Medulla oblongata (tissue), 1 donor: ENCODE measurements at regions not wholly inside any gene's neighbourhood (a gene's known extent, or its start where the extent isn't known, plus 50 kb on each side); places are given as distances from the start of the nearest gene placed in this dataset.
"Not testable (repeated sequence)": the region's sequence is repeated elsewhere in the genome, so short reads cannot be mapped to it uniquely, and the experiment has no call there.

Experiments
- DNase-seq: peaks from one replicate; pipeline ENCODE4 v3.0.0-alpha.2; 2015; ENCODE audit errors: extremely low spot score

DNA sequence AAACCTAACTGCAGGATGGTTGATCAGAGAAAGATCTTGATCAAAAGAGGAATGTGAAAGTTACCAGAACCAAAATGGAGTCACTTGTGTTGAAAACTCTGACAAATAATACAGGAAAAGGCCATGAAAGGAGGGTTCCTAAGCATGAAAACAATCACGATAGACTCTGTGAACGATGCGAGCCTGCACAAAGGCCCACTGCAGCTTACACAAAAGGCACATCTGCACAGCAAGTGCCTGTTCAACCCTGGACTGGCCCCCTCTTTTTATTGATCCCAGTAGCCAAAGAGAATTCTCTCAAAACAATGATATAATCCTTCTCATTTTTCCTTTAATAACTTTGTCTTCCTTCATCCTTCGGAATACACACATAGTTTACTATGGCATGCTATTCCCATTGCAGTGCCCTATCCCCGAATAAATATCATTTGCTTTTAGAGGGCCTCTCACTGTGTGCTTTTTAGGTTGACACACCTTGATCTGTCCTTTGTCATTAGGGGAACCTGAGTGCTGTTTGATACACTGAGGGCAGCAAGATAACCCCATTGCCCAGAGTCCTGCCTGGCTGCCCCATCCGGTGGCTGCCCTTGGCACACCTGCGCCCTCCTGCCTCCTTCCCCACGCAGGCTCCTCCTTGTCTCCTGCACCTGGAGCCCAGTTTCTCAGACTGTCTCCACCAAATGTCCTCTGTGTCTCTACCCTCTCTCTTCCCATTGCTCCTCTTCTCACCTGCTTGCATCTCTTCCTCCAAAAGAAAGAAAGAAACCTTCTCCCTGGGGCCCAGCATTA lies 98.3 kb upstream of the FRMD1 start:
- no peak for DNase-seq

DNA sequence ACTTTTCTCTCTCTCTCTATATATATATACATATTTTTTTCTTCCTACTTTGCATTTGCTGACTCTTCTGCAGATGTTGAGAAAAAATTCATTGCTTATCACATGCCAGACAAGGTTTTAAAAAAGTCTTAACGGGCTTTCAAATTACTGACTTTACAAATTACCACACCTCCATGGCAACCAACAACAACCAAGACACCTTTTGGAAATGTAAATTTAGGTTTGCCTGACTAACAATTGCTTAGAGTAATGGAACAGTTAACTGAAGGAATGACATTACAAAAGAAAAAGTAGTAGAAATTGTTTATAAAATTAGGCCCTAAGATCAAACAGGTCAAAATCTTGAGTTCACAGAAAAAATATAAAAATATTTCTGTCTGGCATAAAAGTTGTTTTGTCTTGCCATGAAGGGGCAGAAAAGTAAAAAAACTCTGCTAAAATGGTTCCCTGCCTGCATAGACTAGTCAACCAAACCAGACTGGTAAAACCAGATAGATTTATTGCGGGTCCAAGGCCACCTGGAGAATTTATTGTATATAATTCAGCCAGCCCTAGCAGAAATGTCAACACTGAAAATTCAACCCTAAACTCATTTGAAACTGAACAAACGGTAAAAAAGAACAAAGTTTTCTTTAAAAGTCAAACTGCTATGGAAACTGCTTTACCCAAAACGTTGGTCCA lies 92.8 kb upstream of the FRMD1 start:
- no peak for DNase-seq

DNA sequence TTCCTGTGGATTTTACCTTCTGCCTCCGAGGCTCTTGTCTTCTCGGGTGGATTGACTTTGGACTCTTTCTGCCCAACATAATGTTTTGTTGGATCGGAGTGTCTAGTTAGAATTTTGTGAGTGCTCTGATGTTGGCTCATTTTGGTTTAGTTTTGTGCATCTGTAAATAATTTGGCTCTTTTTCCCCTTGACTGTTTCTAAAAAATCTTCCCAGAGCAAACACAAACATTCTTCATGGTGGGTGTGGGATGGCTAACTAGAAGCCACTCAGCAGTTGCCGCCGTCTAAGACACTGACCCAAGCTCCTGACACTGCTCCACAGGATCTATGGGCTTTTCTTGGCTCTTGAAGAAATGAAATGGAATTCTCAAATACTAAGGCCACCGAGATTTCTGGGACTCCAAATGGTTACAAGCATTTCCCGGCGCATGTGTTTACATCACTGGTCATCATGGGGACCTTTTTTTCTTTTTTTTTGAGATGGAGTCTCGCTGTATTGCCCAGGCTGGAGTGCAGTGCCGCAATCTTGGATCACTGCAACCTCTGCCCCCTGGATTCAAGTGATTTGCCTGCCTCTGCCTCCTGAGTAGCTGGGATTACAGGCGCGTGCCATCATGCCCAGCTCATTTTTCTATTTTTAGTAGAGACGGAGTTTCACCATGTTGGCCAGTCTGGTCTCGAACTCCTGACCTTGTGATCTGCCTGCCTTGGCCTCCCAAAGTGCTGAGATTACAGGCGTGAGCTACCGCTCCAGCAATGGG lies 92.0 kb upstream of the FRMD1 start:
- DNase-seq: no peak

DNA sequence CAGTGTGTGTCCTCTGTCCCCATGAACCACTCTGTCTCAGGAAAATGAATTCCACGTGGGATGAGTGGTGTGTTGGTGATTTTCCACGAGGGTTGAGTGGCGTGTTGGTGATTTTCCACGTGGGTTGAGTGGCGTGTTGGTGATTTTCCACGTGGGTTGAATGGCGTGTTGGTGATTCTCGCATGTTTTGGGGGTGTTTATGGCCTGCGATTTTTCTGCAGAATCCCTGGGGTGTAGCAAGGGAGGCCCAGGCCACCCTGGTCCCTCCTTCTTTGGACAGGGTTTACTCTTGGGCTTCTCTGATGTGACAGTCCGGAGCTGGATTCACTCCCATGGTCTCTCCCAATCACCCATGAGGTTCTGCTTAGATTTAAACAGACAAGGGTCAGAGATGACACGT lies 90.6 kb upstream of the FRMD1 start:
- no peak for DNase-seq

DNA sequence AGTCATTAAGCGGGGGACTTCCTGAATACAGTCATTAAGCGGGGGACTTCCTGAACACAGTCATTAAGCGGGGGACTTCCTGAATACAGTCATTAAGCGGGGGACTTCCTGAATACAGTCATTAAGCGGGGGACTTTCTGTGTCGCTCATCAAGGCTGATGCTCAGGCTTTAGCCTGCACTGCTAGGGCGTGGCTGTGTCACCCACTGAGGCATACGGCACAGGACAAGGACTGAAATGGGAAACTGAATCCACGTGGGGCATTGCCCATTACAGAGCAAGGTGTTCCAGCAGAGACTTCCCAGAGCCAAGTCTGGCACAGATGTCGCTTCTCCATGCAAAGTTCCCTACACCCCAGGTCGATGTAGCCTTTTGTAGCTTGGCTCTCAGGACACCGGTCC lies 89.9 kb upstream of the FRMD1 start:
- DNase-seq: not testable (repeated sequence)

DNA sequence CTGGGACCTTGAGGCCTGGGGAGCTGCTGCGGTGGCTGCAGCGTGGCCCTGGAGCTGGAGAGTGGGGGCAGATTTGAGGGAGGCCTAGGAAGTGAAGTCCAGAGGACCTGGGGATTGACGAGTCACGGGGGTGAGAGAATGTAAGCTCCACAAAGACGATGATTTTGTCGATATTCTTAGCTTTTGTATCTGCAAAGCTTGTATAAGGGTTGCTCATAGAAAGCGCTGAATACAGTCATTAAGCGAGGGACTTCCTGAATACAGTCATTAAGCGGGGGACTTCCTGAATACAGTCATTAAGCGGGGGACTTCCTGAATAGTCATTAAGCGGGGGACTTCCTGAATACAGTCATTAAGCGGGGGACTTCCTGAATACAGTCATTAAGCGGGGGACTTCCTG lies 89.3 kb upstream of the FRMD1 start:
- not testable (repeated sequence) for DNase-seq

DNA sequence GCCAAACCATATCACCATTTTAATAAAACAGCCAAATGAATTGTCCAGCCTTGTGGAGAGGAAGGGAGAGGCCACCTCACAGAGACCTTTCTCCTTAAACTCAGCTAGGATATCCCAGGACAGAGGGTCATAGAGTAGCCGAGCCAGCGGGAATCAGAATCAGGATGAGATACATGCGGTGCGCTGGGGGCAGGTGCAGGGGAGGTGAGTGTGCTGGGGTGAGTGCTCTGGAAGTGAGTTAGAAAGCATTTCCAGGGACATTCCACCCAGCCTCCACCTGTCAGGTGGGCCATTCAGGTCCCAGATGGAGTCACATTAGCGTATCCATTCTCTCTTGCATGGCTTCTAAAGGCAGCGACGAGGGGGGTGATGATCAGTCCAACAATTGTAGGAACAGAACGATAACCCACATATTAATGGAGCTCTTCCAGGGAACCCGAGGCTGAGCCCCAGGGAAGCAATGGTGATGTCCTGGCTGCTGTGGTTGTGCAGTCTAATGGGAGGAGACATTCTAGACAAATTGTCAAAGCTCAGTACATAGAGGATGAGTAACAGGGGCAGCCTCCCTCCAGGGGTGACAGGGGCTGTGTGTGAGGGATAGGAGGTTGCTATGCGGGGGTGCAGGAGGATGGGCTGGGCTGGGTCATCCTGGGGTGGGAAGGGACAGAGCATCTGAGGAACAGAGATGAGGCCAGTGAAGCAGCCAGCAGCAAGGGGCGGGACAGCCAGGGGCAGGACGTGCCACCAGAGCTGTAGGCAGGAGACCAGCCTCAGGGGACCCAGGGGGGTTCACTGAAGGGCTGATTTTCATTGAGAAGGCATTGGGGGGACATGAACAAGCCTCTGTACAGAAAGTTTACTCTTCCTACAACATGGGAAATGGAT lies 88.7 kb upstream of the FRMD1 start:
- no peak for DNase-seq

DNA sequence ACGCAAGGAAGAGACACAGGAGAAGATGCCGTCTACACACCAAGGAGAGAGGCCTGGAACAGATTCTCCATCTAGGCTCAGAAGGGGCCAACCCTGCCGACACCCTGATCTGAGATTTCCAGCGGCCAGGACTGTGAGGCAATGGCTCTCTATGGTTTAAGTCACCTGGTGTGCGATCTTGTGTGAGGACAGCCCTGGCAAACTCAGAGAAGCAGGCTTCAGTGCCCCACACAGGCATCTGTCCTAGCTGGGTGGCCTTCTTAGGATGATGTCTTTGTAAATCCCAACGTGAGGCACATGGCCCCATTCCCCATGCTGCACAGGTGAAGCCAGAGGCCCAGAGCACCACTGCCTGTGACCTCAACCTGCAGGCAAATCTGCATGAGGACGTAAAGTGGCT lies 87.6 kb upstream of the FRMD1 start:
- DNase-seq: no peak

DNA sequence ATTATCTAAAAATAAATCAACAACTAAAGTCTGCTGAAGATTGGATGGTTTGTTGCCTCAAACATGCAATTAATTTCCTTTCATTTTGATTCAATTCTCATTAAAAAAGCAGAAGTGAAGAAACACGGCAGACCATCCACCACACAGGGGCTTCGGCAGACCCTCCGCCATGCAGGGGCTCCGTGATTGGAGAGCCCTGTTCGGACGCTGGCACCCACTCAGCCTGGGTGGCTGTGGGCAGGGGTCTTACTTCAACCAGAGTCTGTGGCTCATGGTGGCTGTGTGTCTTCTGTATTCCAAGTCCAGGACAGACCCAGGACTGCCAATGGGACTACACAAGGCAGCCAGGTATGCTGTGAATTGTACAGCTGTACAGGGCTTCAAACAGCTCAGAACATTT lies 86.9 kb upstream of the FRMD1 start:
- DNase-seq: no peak

DNA sequence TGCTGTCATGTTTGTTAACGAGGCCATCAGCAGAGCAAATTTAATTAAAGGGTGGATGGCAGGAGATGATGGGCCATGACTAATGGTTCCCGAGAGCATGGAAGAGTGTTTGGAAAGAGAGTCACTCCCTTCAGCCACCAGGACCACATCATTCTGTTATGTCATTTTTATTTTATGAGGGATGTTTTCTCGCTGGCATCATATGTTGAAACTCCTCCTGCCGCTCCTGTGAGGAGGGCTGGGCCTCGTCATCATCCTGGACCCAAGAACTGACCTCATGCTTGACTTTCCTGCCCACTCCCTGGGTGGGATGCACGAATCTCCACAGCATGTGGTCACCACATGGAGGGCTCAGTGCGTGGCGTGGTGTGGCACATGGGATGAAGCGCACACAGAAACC lies 86.4 kb upstream of the FRMD1 start:
- DNase-seq: no peak

DNA sequence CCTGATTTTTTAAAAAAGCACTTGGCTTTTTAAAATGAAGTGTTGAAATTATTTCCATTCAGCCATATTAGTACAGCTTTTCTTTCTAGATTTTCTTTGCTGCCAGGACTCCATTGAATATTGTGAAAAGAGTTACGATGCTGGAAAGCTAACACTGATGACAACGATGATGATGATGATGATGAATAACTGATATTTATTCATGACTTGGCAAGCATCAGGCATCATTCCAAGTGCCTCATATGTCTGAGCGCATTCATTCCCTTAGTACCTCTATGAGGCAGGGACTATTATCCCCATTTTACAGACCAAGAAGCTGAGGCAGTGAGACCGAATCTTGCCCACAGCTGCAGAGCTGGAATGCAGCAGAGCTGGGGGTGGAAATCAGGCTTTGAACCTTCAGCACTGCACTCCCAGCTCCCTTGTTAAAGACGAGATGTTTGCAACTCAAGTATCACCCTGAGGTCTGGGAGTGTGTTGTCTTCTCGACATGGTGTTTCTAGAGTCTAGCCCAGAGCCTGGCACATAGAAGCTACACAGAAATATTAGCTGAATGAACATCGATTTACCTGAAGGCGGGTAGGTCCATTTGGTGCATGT lies 85.5 kb upstream of the FRMD1 start:
- DNase-seq: no peak

DNA sequence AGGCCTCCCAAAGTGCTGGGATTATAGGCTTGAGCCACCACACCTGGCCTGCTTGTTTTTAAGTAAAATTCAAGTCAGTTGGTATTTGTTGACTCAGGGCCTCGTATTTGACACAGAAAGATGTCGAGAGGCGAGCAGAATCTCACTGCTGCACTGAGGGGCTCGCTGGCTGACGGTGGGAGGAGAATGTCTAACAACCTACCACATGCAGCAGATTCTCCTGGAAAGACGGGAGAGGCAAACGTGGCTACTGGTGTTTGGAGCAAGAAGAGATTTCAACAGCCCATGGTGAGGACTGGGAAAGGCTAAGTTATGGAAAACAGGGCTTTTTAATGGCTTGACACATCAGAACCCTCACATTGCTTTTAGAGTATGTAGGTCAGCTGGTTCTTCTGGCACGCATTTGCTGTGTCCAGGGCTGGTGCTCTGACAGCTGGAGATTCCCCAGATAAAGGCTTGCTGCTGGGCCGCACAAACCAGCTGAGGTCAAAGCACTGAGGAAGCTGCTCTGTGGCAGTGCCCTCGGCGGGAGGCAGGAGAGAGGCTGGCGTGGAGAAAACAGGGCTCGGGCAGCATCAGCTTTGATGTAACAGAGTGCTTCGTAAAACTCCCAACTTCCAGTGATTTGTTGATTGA lies 84.2 kb upstream of the FRMD1 start:
- DNase-seq: peak; percentile 58

DNA sequence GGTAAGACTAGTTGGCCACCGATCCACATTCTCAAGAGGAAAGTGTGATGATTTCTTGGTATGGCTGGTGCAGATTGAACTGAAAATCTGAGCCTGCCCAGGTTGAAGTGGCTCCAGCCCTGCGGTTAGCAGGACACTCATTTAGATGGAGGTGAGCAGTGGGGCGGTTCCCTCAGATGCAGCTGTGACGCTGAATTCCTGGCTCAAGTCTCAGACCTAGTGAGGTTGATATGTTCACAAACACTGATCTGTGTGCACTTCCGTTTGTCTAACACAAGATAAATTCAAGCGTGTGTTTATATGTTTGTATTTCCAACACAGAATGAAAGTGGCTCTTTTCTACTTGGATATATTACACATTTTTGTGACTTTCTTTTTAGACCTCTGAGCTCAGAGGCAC lies 83.4 kb upstream of the FRMD1 start:
- no peak for DNase-seq

DNA sequence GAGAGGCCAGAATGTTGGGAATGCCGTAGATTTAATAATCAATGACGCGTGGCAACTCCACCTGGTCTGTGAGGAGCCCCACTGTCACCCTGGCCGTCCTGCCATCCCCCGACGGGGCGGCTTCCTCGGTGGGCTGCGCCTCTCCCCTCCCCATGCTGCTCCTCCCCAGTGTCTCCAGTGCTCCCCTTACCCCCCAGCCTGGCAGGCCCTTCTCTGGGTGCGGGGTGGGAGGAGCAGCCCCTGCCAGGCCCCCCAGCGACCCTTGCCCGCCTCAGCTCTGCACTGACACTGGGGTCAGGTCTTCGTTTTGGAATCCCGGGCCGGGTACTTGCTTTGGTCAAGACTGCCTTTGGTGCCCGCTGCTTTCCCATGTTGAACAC lies 82.3 kb upstream of the FRMD1 start:
- no peak for DNase-seq

DNA sequence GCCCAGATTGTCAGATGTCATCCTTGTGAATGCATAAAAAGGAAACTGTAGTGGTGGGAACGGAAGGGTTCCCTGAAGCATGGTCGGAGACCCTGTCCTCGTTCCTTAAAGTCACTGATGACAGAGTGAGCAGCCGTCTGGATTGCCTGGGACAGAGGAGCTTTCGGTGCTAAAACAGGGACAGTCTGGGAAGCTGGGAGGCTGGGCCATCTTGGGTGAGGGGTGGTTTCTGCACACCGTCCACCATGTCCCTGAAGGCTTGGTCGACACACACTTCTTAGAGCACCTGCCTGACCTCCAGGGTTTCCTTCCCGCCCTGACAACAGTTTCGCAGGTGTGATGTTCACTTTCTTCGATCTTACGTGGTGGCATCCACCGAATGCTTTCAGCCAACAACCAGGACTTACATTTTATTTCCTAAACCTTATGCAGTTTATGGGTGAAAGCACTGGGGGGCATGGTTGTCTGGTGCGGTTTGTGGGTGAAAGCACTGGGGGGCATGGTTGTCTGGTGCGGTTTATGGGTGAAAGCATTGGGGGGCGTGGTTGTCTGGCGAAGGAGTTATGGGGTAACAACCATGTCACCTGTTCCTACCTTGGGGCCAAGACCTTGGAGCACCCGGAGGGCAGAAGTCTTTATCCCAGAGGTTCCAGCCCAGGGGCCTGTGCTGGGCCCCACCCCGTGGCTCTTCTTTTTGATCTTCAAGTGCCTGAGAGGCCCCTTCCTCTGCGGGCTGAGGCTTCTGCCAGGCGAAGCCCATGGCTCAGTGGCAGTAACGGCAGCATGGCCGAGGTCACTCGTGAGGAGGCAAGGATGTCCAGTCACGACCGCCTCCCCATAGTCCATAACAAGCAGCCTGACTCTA lies 81.7 kb upstream of the FRMD1 start:
- DNase-seq: no peak

DNA sequence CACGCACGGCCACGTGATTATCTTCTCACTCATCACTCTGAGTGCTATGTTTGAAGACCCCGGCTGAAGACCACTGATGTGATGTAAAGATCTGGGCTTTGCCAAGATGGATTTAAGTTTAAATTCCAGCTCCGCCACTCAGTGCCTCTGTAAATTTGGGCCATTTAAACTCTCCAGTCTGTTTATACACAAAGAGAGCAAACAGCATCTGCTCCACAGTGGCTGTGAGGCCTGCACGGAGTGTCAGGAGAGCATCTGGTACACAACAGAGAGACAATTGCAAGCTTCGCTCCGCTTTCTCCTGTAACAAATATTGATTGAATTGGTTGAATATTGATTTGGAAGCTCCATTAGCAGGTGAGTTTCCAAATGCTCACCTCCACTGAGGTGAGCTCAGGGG lies 80.5 kb upstream of the FRMD1 start:
- no peak for DNase-seq

DNA sequence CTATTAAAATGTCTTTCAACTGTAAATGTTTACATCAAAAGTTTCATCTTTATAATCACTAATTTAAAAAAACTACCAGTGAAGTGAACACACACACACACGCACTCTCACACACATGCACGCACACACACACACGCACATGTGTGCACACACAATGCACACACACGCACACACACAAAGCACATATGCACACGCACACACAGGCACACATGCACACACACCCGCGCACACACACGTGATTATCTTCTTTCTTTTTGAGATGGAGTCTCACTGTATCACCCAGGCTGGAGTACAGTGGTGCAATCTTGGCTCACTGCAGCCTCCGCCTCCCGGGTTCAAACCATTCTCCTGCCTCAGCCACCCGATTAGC lies 80.0 kb upstream of the FRMD1 start:
- DNase-seq: no peak

DNA sequence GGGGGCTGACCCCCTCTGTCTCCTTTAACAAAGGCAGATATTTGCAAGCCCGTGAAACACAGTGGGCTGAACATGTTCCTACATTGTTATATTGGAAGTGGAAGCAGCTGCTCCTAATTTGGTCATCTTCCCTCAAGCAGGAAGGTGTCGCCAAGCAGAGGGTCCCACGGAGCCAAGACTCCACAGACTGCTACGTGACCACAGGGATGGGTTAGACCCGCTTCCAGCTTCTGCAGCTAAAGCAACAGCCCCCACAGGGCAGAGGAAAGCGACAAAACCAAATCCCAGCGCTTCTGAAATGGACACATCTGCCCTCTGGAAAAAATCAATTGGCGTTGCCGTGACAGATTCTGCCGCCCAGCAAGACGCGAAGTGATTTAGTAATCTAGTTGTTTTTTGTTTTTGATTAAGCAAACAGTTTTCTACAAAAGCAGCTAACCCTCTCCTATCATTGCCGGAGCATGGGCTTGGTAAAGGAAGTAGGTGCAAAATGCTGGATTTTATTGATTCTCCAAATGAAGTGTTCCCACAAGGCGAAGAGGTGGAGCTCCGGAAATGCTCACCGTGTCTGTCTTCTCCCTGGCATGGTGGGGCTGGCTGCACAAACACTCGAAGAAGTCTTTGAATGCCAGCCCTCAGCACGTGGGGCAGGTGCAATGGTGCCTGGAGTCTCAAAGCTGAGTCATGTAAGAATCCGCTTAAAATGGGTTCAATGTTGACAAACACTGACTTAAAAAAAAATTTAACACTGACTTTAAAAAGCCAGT lies 79.4 kb upstream of the FRMD1 start:
- DNase-seq: no peak
